ENCODE measurements at regions not wholly inside any gene's neighbourhood (a gene's known extent, or its start where the extent isn't known, plus 50 kb on each side); places are given as distances from the start of the nearest gene placed in this dataset.

GRCh38 chr6:151729829-151730495, 77.5 kb upstream of the ESR1 start:
- TF ChIP-seq EZH2 (IDR thresholded peaks at IDR 0.05; ENCODE audit: insufficient read depth, poor library complexity, severe bottlenecking) (no peak), EZH2phosphoT487 (IDR thresholded peaks at IDR 0.05; ENCODE audit: insufficient read depth, low read depth) (no peak)

All from GM23248 (cell line).